Endothelial cell of umbilical vein (primary cell): ENCODE measurements at regions not wholly inside any gene's neighbourhood (a gene's known extent, or its start where the extent isn't known, plus 50 kb on each side); places are given as distances from the start of the nearest gene placed in this dataset.

ENCODE experiments used
- BruUV-seq: library from RNA; stranded (reverse); fragments of 400-500 nt; replicated peaks from 2 replicates; lab custom pipeline; 2021; lab: Mats Ljungman, UMichigan
- CTCF ChIA-PET: fragments of 300-600, 350-600 bp; sonication (Branson Sonifier 250); formaldehyde crosslinking; loops from one replicate; lab custom pipeline; 2021; ENCODE audit warnings: antibody characterized with exemption, inconsistent platforms; lab: Charles Lee
- POLR2A ChIA-PET: fragments of 300-600, 350-600 bp; sonication (Branson Sonifier 250); formaldehyde crosslinking; loops from one replicate; lab custom pipeline; 2021; ENCODE audit warnings: antibody characterized with exemption, inconsistent platforms; lab: Charles Lee
- DNase-seq: peaks from one replicate; pipeline ENCODE4 v3.0.0-alpha.2; 2011; ENCODE audit warnings: low read depth, low spot score
- FAIRE-seq: peaks from 2 replicates; lab custom pipeline; 2011; peaks lifted over from hg19 to GRCh38; lab: Jason Lieb, UNC
- H2AFZ ChIP-seq: 2 replicates; pipeline ENCODE4 v1.6.0; 2012; ENCODE audit warnings: low read depth, low read length, control low read depth, inconsistent platforms
- H3K27ac ChIP-seq: 2 replicates; pipeline ENCODE4 v1.5.1; 2011; ENCODE audit warnings: low read depth, mild to moderate bottlenecking, control low read depth, low read length, moderate library complexity; ENCODE audit not compliant: insufficient read depth
- H3K27me3 ChIP-seq, 2 experiments: 2 replicates each; pipeline versions ENCODE4 v1.6.0 to v1.6.1; 2011; ENCODE audit warnings: low read length in 2 of 2, mixed read lengths in 1 of 2; ENCODE audit not compliant: control insufficient read depth in 2 of 2, insufficient read depth in 2 of 2
- H3K36me3 ChIP-seq, 2 experiments: 2 replicates in 1 of 2; 3 replicates in 1 of 2; pipeline ENCODE4 v1.5.1; 2011; ENCODE audit warnings: low read length in 2 of 2, mild to moderate bottlenecking in 1 of 2, moderate library complexity in 1 of 2; ENCODE audit not compliant: control insufficient read depth in 2 of 2, insufficient read depth in 2 of 2; ENCODE audit errors: extremely low read depth in 1 of 2
- H3K4me1 ChIP-seq: 3 replicates; pipeline ENCODE4 v1.5.1; 2011; ENCODE audit warnings: mild to moderate bottlenecking, low read length; ENCODE audit not compliant: control insufficient read depth, insufficient read depth; ENCODE audit errors: extremely low read depth
- H3K4me2 ChIP-seq: 2 replicates; pipeline ENCODE4 v1.6.1; 2011; ENCODE audit warnings: low read length, control low read depth, mixed read lengths; ENCODE audit not compliant: insufficient read depth
- H3K4me3 ChIP-seq, 3 experiments: fragments of 200-600 bp in 1 of 3; sonication (generic), shearing (Covaris generic) in 1 of 3; replicated peaks in 1 of 3; 2 replicates each; pipeline ENCODE4 v1.5.1; 2011 to 2016; ENCODE audit warnings: control low read depth in 3 of 3, low read length in 3 of 3, mild to moderate bottlenecking in 2 of 3, inconsistent platforms in 1 of 3, low read depth in 1 of 3, moderate library complexity in 1 of 3; ENCODE audit not compliant: insufficient read depth in 1 of 3
- H3K79me2 ChIP-seq: 2 replicates; pipeline ENCODE4 v1.6.0; 2012; ENCODE audit warnings: low read length, inconsistent platforms; ENCODE audit not compliant: control insufficient read depth, insufficient read depth
- H3K9ac ChIP-seq: replicated peaks from 2 replicates; pipeline ENCODE3; 2011; ENCODE audit warnings: low read length, control low read depth; ENCODE audit not compliant: insufficient read depth; ENCODE audit errors: extremely low read depth
- H3K9me1 ChIP-seq: replicated peaks from 3 replicates; pipeline ENCODE4 v1.6.0; 2011; ENCODE audit warnings: mild to moderate bottlenecking, low read length; ENCODE audit not compliant: control insufficient read depth, insufficient read depth; ENCODE audit errors: extremely low read depth
- H3K9me3 ChIP-seq: replicated peaks from 2 replicates; pipeline ENCODE4 v1.5.1; 2012; ENCODE audit warnings: low read length, inconsistent platforms; ENCODE audit not compliant: control insufficient read depth, insufficient read depth
- H4K20me1 ChIP-seq: replicated peaks from 2 replicates; pipeline ENCODE3; 2011; ENCODE audit warnings: mild to moderate bottlenecking, low read length; ENCODE audit not compliant: control insufficient read depth, insufficient read depth; ENCODE audit errors: extremely low read depth
- CTCF ChIP-seq, 2 donors: IDR thresholded peaks; 1 replicate in 1 of 2; 2 replicates in 1 of 2; pipeline ENCODE4 v1.5.1; 2011; ENCODE audit warnings: low read length in 2 of 2, mild to moderate bottlenecking in 2 of 2, moderate library complexity in 2 of 2, control low read depth in 1 of 2, inconsistent platforms in 1 of 2, low read depth in 1 of 2; ENCODE audit not compliant: insufficient read depth in 1 of 2; ENCODE audit errors: extremely low read depth in 1 of 2
- EZH2 ChIP-seq: IDR thresholded peaks from 2 replicates; pipeline ENCODE4 v1.6.1; 2012; ENCODE audit warnings: borderline replicate concordance, low read depth, mild to moderate bottlenecking, moderate library complexity, low read length, inconsistent platforms; ENCODE audit not compliant: severe bottlenecking
- FOS ChIP-seq: IDR thresholded peaks from 2 replicates; pipeline ENCODE4 v1.6.1; 2011; ENCODE audit warnings: mild to moderate bottlenecking, low read length, moderate library complexity, borderline replicate concordance; ENCODE audit not compliant: insufficient read depth
- GATA2 ChIP-seq: IDR thresholded peaks from 2 replicates; pipeline ENCODE4 v1.7.0; 2011; ENCODE audit warnings: low read depth, mild to moderate bottlenecking, moderate library complexity, mixed read lengths, low read length; ENCODE audit not compliant: insufficient read length, insufficient read depth
- JUN ChIP-seq: IDR thresholded peaks from 2 replicates; pipeline ENCODE4 v1.6.1; 2011; ENCODE audit warnings: borderline replicate concordance, low read depth; ENCODE audit not compliant: insufficient read length, insufficient read depth
- MAX ChIP-seq: IDR thresholded peaks from 2 replicates; pipeline ENCODE4 v1.6.1; 2011; ENCODE audit not compliant: insufficient read depth, insufficient read length
- MYC ChIP-seq: IDR thresholded peaks from one replicate; pipeline ENCODE4 v1.6.1; 2011; ENCODE audit warnings: mild to moderate bottlenecking, low read depth, low read length
- POLR2A ChIP-seq: IDR thresholded peaks from 2 replicates; pipeline ENCODE4 v1.6.1; 2012; ENCODE audit warnings: low read depth, mild to moderate bottlenecking, control low read depth, low read length
- POLR2AphosphoS5 ChIP-seq: IDR thresholded peaks from 2 replicates; pipeline ENCODE4 v1.6.1; 2012; ENCODE audit warnings: low read depth, mild to moderate bottlenecking, control low read depth, low read length, moderate library complexity; ENCODE audit not compliant: insufficient read depth
- dilution Hi-C: fragments of 300-500 bp; cut with MboI; formaldehyde crosslinking; loops from one replicate; pipeline ENCODE4 v1.15.0; 2019; ENCODE audit warnings: low sequenced_read_pairs; ENCODE audit not compliant: extremely low pct_ligation_motif_present
- intact Hi-C: fragments of 100-400 bp; cut with micrococcal nuclease; formaldehyde crosslinking; loops from one replicate; pipeline ENCODE4 v1.10.0; 2022

GRCh38 chr12:92550254-92550653 is 152.5 kb upstream of the PLEKHG7 start:
- DNase-seq (no peak), FAIRE-seq (no peak)
- no peaks in the 10 kb centered on the region for H3K9me1 ChIP-seq
- no peak overlapping the region for H3K4me2 ChIP-seq
- ChIA-PET POLR2A (interaction anchor here (1.3 kb wide), 1 partner anchor 404 kb away, joined by 4 read pairs; the partner anchor contains the start of gene BTG1), CTCF (no interaction called here)
- BruUV-seq, result no TSS peak
- H2AFZ ChIP-seq, result no peak overlapping the region
- no peaks in the 10 kb centered on the region for H4K20me1 ChIP-seq
- H3K4me1 ChIP-seq, result peaks cover 6% of the 10 kb centered on the region
- no peak overlapping the region for H3K9ac ChIP-seq
- H3K9me3 ChIP-seq, result no peaks in the 10 kb centered on the region
- intact Hi-C loops (loop anchor here (5.0 kb wide), 1 partner anchor 403 kb away; the partner anchor contains the start of gene BTG1), dilution Hi-C loops (no loop called here)
- H3K79me2 ChIP-seq, result no peaks in the 10 kb centered on the region
- H3K4me3 ChIP-seq, result no peak overlapping the region
- H3K27me3 ChIP-seq, result peaks cover 3 to 5% of the 10 kb centered on the region in 2 experiments
- TF ChIP-seq GATA2, result no peak
- no peak for TF ChIP-seq POLR2A
- no peak for TF ChIP-seq MAX
- no peak for TF ChIP-seq FOS
- TF ChIP-seq JUN, result no peak
- TF ChIP-seq CTCF (IDR thresholded peaks at IDR 0.05; ENCODE audit: extremely low read depth in 1 of 2, insufficient read depth in 1 of 2, low read depth in 1 of 2, low read length in 2 of 2), result no peak
- no peak for TF ChIP-seq POLR2AphosphoS5
- TF ChIP-seq MYC, result no peak
- TF ChIP-seq EZH2, result no peak
- H3K27ac ChIP-seq, result no peak overlapping the region
- no peaks in the 10 kb centered on the region for H3K36me3 ChIP-seq
